Right lobe of liver (tissue), 4 donors: ENCODE measurements at regions not wholly inside any gene's neighbourhood (a gene's known extent, or its start where the extent isn't known, plus 50 kb on each side); places are given as distances from the start of the nearest gene placed in this dataset.

Experiments
- POLR2A ChIP-seq: fragments of 450-650 bp; IDR thresholded peaks from one replicate; pipeline ENCODE4 v1.6.1; 2017; ENCODE audit warnings: antibody characterized with exemption, mild to moderate bottlenecking
- TF ChIP-seq, protein P1 (sequence below), 4 donors: fragments of 200-600 bp in 3 of 4; fragments of 450-650 bp in 1 of 4; IDR thresholded peaks; one replicate each; pipeline versions ENCODE4 v1.5.1 to v1.8.0; 2016 to 2022; ENCODE audit warnings: antibody characterized with exemption in 4 of 4, mild to moderate bottlenecking in 2 of 4
- donor health status: DM: no; HTN: no; CAD: no.
- donor health status: DM: no; HTN: no; CAD: no.
- donor health status: DM: no; HTN: yes; CAD: no.

DNA sequence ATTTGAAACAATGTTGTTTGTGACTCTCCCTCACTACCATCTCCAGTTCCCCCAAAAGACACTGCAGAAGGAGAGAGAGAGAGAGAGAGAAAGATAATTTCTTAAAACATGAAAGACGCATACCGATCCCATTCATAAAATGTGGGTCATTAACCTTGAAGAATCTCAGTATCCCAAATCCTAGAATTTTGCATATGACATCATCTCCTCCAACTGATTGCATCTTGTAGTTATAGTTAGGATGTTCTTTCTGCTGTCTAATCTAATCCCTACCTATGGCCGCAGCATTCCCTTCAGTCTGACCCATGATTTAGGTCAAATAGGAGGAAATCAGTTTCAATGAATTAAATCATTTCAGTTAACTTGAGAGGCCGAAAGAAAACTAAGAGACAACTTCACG, 142.4 kb upstream of the ETS2 start:
- TF ChIP-seq, protein P1, sequence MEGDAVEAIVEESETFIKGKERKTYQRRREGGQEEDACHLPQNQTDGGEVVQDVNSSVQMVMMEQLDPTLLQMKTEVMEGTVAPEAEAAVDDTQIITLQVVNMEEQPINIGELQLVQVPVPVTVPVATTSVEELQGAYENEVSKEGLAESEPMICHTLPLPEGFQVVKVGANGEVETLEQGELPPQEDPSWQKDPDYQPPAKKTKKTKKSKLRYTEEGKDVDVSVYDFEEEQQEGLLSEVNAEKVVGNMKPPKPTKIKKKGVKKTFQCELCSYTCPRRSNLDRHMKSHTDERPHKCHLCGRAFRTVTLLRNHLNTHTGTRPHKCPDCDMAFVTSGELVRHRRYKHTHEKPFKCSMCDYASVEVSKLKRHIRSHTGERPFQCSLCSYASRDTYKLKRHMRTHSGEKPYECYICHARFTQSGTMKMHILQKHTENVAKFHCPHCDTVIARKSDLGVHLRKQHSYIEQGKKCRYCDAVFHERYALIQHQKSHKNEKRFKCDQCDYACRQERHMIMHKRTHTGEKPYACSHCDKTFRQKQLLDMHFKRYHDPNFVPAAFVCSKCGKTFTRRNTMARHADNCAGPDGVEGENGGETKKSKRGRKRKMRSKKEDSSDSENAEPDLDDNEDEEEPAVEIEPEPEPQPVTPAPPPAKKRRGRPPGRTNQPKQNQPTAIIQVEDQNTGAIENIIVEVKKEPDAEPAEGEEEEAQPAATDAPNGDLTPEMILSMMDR (IDR thresholded peaks at IDR 0.05), result no peak
- TF ChIP-seq POLR2A, result no peak
